NT2/D1 (cell line): ENCODE measurements at regions not wholly inside any gene's neighbourhood (a gene's known extent, or its start where the extent isn't known, plus 50 kb on each side); places are given as distances from the start of the nearest gene placed in this dataset.

ENCODE experiments used
- DNase-seq: peaks from one replicate; pipeline ENCODE4 v3.0.0-alpha.2; 2011; ENCODE audit warnings: low read depth, low spot score
- H3K27me3 ChIP-seq: 2 replicates; pipeline ENCODE4 v1.6.0; 2011; ENCODE audit warnings: mild to moderate bottlenecking; ENCODE audit not compliant: insufficient read length, insufficient read depth
- H3K36me3 ChIP-seq: 2 replicates; pipeline ENCODE4 v1.6.1; 2011; ENCODE audit warnings: mild to moderate bottlenecking, low read length, mixed read lengths; ENCODE audit not compliant: insufficient read depth, insufficient read length
- H3K4me1 ChIP-seq: 2 replicates; pipeline ENCODE4 v1.5.1; 2011; ENCODE audit not compliant: insufficient read depth, insufficient read length
- H3K4me3 ChIP-seq: 2 replicates; pipeline ENCODE4 v1.5.1; 2011; ENCODE audit warnings: low read depth; ENCODE audit not compliant: insufficient read length
- H3K9ac ChIP-seq: 2 replicates; pipeline ENCODE4 v1.6.0; 2011; ENCODE audit warnings: low read depth; ENCODE audit not compliant: insufficient read length
- H3K9me3 ChIP-seq: 2 replicates; pipeline ENCODE4 v1.5.1; 2011; ENCODE audit warnings: mild to moderate bottlenecking, low read length; ENCODE audit not compliant: insufficient read depth
- SUZ12 ChIP-seq: IDR thresholded peaks from 2 replicates; pipeline ENCODE4 v1.6.1; 2011; ENCODE audit not compliant: insufficient read length, insufficient read depth; ENCODE audit errors: extremely low read depth
- YY1 ChIP-seq: IDR thresholded peaks from 2 replicates; pipeline ENCODE4 v1.6.1; 2011; ENCODE audit not compliant: insufficient read length, insufficient read depth
- ZNF274 ChIP-seq: IDR thresholded peaks from 2 replicates; pipeline ENCODE4 v1.6.1; 2011; ENCODE audit warnings: mild to moderate bottlenecking, low read depth, low read length

GRCh38 chr2:122183890-122184289 is 428.4 kb downstream of the TSN start:
- peaks cover 7% of the 10 kb centered on the region; the same call in 1 of the 2 replicates for H3K9me3 ChIP-seq
- no peaks in the 10 kb centered on the region for H3K4me1 ChIP-seq
- no peak overlapping the region for H3K4me3 ChIP-seq
- no peak for DNase-seq
- H3K9ac ChIP-seq: no peak overlapping the region
- H3K36me3 ChIP-seq: no peaks in the 10 kb centered on the region
- TF ChIP-seq SUZ12 (no peak), YY1 (no peak), ZNF274 (no peak)
- H3K27me3 ChIP-seq: no peaks in the 10 kb centered on the region

DNA sequence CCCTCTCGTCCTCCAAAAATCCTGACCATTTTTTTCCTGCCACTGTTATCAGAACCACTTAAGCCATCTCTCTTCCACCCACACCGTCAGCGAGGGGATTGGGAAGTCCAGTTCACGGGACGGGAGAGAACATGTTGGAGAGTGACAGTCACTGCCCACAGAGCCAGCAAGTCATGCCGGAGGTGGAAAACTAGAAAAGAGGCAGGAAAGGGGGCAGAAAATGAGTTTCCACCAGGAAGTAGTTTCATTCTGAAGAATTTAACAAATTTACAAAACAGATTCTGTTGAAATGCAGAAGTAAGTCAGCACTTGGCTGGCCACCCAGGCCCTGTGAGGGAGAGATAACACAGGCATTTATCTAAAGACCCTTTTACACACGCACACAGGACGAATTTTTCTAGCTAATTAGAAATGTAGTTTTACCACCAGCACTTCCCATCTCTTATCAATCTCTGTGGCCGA is 431.3 kb downstream of the TSN start:
- no peaks in the 10 kb centered on the region for H3K4me1 ChIP-seq
- H3K9ac ChIP-seq: no peak overlapping the region
- no peak overlapping the region for H3K4me3 ChIP-seq
- TF ChIP-seq SUZ12: no peak
- TF ChIP-seq YY1: no peak
- no peak for TF ChIP-seq ZNF274
- no peaks in the 10 kb centered on the region for H3K36me3 ChIP-seq
- no peaks in the 10 kb centered on the region for H3K27me3 ChIP-seq
- no peaks in the 10 kb centered on the region for H3K9me3 ChIP-seq
- no peak for DNase-seq

DNA sequence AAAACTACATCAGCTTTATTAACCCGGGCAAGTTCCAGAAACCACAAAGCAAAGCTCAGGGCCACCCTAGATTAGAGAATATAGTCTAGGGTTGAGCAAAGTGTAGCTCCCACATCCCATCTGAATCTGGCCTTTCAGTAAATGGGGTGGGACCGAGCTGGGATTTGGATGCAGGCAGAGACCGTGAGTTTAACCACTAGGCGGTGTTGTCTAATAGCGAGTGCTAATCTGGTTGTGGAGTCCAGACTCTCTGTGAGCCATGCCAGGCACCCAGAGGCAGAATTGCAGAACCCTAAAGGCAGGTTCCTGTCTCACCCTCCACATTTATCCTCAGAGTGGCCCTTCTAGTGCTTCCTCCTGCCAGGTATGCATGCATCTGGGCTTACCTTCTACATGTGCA is 435.9 kb downstream of the TSN start:
- peak; percentile 47 for DNase-seq
- TF ChIP-seq YY1 (no peak), SUZ12 (no peak), ZNF274 (no peak)

DNA sequence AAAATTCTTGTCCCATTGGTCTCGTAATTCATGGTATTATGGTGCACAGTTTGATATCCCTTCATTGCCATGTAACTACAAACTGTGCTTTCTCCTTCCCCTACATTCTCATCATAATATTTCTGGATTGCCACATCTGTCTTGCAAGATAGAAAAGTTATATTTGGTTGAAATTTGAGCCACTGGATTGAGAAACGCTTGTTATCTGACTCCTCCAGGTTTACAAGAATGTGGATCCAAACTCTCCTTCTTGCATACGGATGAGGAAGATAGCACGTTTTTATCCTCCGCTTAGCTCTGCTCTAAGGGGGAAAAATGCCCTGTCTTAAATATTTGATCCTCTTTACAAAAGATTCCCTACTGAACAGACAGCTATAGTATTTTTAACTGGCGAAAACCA is 438.2 kb downstream of the TSN start:
- no peaks in the 10 kb centered on the region for H3K4me1 ChIP-seq
- no peaks in the 10 kb centered on the region for H3K9me3 ChIP-seq
- H3K36me3 ChIP-seq: no peaks in the 10 kb centered on the region
- DNase-seq: no peak
- H3K9ac ChIP-seq: no peak overlapping the region
- TF ChIP-seq YY1: no peak
- TF ChIP-seq ZNF274: no peak
- no peak for TF ChIP-seq SUZ12
- no peaks in the 10 kb centered on the region for H3K27me3 ChIP-seq
- H3K4me3 ChIP-seq: no peak overlapping the region

More for the DNA sequence above, 435.9 kb downstream of the TSN start:
- H3K4me3 ChIP-seq: no peak overlapping the region
- no peaks in the 10 kb centered on the region for H3K9me3 ChIP-seq
- H3K36me3 ChIP-seq: no peaks in the 10 kb centered on the region
- H3K4me1 ChIP-seq: no peaks in the 10 kb centered on the region
- no peak overlapping the region for H3K9ac ChIP-seq
- no peaks in the 10 kb centered on the region for H3K27me3 ChIP-seq

GRCh38 chr2:122194546-122194945 is 439.1 kb downstream of the TSN start:
- H3K9ac ChIP-seq: no peak overlapping the region
- no peaks in the 10 kb centered on the region for H3K36me3 ChIP-seq
- DNase-seq: peak; percentile 42
- no peaks in the 10 kb centered on the region for H3K27me3 ChIP-seq
- H3K4me3 ChIP-seq: no peak overlapping the region
- H3K4me1 ChIP-seq: no peaks in the 10 kb centered on the region
- H3K9me3 ChIP-seq: no peaks in the 10 kb centered on the region
- TF ChIP-seq YY1 (no peak), ZNF274 (no peak), SUZ12 (no peak)

DNA sequence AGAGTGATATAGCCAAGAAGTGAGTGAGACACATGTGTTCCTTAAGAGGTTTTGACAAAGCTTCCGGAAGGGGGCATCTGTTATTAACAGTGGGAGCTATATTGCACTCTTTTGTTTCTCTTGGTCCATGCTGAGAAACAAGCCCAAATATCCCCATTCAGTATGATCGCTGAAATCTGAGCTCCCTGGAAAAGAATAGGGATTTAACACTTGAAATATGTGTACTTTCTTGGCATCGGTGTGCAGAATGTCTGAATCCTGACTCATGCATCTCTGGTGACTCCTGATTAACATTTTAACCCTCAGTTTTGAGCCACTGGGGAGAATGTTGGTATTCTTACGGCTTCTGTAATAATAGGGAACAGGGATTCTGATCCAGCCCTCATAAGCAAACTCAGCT is 448.1 kb downstream of the TSN start:
- TF ChIP-seq SUZ12 (no peak), YY1 (no peak), ZNF274 (no peak)
- no peak for DNase-seq
- Histone ChIP-seq H3K36me3 (no peaks in the 10 kb centered on the region), H3K27me3 (peaks cover 48% of the 10 kb centered on the region), H3K4me3 (no peak overlapping the region), H3K4me1 (no peaks in the 10 kb centered on the region), H3K9me3 (no peaks in the 10 kb centered on the region), H3K9ac (no peak overlapping the region)

DNA sequence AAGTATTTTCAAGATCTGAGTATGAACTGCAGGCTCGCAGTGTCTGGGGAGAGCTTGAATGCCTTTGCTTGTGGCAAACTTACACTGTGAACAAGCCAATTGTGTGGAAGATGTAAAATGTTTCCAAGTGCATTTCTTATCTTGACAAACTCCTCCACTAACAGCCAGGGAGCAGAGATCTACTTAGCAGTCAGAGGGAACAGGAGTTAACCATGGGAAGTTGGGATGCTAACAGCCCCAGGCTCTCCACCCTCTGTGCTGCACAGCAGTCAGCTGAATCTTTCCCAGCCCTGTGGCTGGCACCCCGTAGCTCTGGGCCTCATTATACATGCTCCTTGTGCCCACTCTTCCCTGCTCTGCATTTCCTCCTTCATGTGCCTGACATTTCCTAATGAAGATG is 450.2 kb downstream of the TSN start:
- no peaks in the 10 kb centered on the region for H3K4me1 ChIP-seq
- H3K36me3 ChIP-seq: no peaks in the 10 kb centered on the region
- DNase-seq: no peak
- H3K9me3 ChIP-seq: no peaks in the 10 kb centered on the region
- H3K27me3 ChIP-seq: peaks cover 55% of the 10 kb centered on the region
- no peak overlapping the region for H3K9ac ChIP-seq
- TF ChIP-seq ZNF274 (no peak), YY1 (no peak)
- H3K4me3 ChIP-seq: no peak overlapping the region
